Osteoblast (primary cell): ENCODE measurements at regions not wholly inside any gene's neighbourhood (a gene's known extent, or its start where the extent isn't known, plus 50 kb on each side); places are given as distances from the start of the nearest gene placed in this dataset.

Source experiments
- DNase-seq: peaks from one replicate; pipeline ENCODE4 v3.0.0; 2011; ENCODE audit warnings: low spot score, mixed read lengths; ENCODE audit not compliant: insufficient read length; ENCODE audit errors: missing footprints
- H2AFZ ChIP-seq: 2 replicates; pipeline ENCODE4 v1.6.0; 2011; ENCODE audit warnings: mild to moderate bottlenecking, low read length
- H3K27ac ChIP-seq: 2 replicates; pipeline ENCODE4 v1.5.1; 2011; ENCODE audit warnings: mild to moderate bottlenecking, low read depth, low read length, moderate library complexity
- H3K27me3 ChIP-seq: 2 replicates; pipeline ENCODE4 v1.6.0; 2012; ENCODE audit warnings: mild to moderate bottlenecking, control low read depth, inconsistent platforms, low read length, moderate library complexity; ENCODE audit not compliant: insufficient read depth
- H3K36me3 ChIP-seq: 2 replicates; pipeline ENCODE4 v1.5.1; 2011; ENCODE audit warnings: mild to moderate bottlenecking, low read length, control low read depth, moderate library complexity; ENCODE audit not compliant: insufficient read depth
- H3K4me1 ChIP-seq: 2 replicates; pipeline ENCODE4 v1.5.1; 2011; ENCODE audit warnings: mild to moderate bottlenecking, low read length, control low read depth, moderate library complexity; ENCODE audit not compliant: insufficient read depth
- H3K4me2 ChIP-seq: 2 replicates; pipeline ENCODE4 v1.6.0; 2011; ENCODE audit warnings: mild to moderate bottlenecking, low read length; ENCODE audit not compliant: insufficient read depth
- H3K4me3 ChIP-seq: fragments of 200-600 bp; sonication (generic); 3 replicates; pipeline ENCODE4 v1.5.1; 2012; ENCODE audit warnings: mild to moderate bottlenecking, low read length, inconsistent platforms; ENCODE audit not compliant: insufficient read depth
- H3K79me2 ChIP-seq: 2 replicates; pipeline ENCODE4 v1.6.0; 2012; ENCODE audit warnings: mild to moderate bottlenecking, low read length, control low read depth, inconsistent platforms; ENCODE audit not compliant: insufficient read depth
- H3K9me3 ChIP-seq: 2 replicates; pipeline ENCODE4 v1.5.1; 2011; ENCODE audit warnings: low read depth, low read length, control low read depth
- H4K20me1 ChIP-seq: 2 replicates; pipeline ENCODE4 v1.6.0; 2012; ENCODE audit warnings: mild to moderate bottlenecking, low read length, control low read depth; ENCODE audit not compliant: insufficient read depth
- TF ChIP-seq, protein P1 (sequence below): IDR thresholded peaks from 2 replicates; pipeline ENCODE4 v1.5.1; 2011; ENCODE audit warnings: mild to moderate bottlenecking, low read depth, low read length, moderate library complexity; ENCODE audit errors: extremely low read depth

DNA sequence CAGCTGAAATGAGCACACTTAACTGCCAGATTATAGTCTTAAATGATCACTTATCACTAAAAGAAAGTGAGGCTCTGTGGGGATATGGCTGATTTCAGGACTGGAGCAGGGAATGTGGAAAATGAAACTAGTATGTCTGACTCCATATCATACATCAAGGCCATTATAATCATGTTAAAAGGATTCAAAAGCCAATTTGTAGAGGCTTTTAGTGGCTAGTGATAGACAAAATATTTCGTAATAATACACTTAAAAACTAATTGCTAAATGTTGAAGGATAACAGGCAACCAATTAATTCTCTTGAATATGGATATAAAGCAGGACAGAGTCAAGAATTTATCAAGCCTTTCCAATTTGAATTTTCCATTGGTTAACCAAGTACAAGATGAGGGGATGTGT is 358.1 kb upstream of the NDST3 start:
- H2AFZ ChIP-seq: no peak overlapping the region
- H3K27me3 ChIP-seq: no peaks in the 10 kb centered on the region
- H3K4me2 ChIP-seq: no peak overlapping the region

GRCh38 chr4:117678861-117679260 is 355.4 kb upstream of the NDST3 start:
- H3K4me3 ChIP-seq: no peak overlapping the region
- no peak overlapping the region for H2AFZ ChIP-seq
- no peak overlapping the region for H3K27ac ChIP-seq
- no peaks in the 10 kb centered on the region for H3K27me3 ChIP-seq
- no peak for DNase-seq
- no peaks in the 10 kb centered on the region for H3K4me1 ChIP-seq
- no peaks in the 10 kb centered on the region for H3K36me3 ChIP-seq
- no peaks in the 10 kb centered on the region for H3K9me3 ChIP-seq
- TF ChIP-seq, protein P1, sequence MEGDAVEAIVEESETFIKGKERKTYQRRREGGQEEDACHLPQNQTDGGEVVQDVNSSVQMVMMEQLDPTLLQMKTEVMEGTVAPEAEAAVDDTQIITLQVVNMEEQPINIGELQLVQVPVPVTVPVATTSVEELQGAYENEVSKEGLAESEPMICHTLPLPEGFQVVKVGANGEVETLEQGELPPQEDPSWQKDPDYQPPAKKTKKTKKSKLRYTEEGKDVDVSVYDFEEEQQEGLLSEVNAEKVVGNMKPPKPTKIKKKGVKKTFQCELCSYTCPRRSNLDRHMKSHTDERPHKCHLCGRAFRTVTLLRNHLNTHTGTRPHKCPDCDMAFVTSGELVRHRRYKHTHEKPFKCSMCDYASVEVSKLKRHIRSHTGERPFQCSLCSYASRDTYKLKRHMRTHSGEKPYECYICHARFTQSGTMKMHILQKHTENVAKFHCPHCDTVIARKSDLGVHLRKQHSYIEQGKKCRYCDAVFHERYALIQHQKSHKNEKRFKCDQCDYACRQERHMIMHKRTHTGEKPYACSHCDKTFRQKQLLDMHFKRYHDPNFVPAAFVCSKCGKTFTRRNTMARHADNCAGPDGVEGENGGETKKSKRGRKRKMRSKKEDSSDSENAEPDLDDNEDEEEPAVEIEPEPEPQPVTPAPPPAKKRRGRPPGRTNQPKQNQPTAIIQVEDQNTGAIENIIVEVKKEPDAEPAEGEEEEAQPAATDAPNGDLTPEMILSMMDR: no peak
- no peak overlapping the region for H3K4me2 ChIP-seq
- H4K20me1 ChIP-seq: no peaks in the 10 kb centered on the region
- H3K79me2 ChIP-seq: no peaks in the 10 kb centered on the region

More for the DNA sequence above, 358.1 kb upstream of the NDST3 start:
- Histone ChIP-seq H3K4me1 (no peaks in the 10 kb centered on the region), H3K9me3 (no peaks in the 10 kb centered on the region), H3K4me3 (no peak overlapping the region), H4K20me1 (no peaks in the 10 kb centered on the region), H3K79me2 (no peaks in the 10 kb centered on the region), H3K36me3 (no peaks in the 10 kb centered on the region), H3K27ac (no peak overlapping the region)
- DNase-seq: no peak
- TF ChIP-seq, protein P1: no peak

- H3K4me3 ChIP-seq: no peak overlapping the region
- no peaks in the 10 kb centered on the region for H3K4me1 ChIP-seq
- no peaks in the 10 kb centered on the region for H3K36me3 ChIP-seq
- no peak overlapping the region for H2AFZ ChIP-seq
- H3K79me2 ChIP-seq: no peaks in the 10 kb centered on the region
- no peaks in the 10 kb centered on the region for H4K20me1 ChIP-seq
- no peak overlapping the region for H3K27ac ChIP-seq
- H3K9me3 ChIP-seq: peaks cover 3% of the 10 kb centered on the region
- no peak for DNase-seq
- no peak overlapping the region for H3K4me2 ChIP-seq
- no peaks in the 10 kb centered on the region for H3K27me3 ChIP-seq
- TF ChIP-seq, protein P1: no peak
These were observed 342.5 kb upstream of the NDST3 start for GRCh38 chr4:117691572-117692351.

DNA sequence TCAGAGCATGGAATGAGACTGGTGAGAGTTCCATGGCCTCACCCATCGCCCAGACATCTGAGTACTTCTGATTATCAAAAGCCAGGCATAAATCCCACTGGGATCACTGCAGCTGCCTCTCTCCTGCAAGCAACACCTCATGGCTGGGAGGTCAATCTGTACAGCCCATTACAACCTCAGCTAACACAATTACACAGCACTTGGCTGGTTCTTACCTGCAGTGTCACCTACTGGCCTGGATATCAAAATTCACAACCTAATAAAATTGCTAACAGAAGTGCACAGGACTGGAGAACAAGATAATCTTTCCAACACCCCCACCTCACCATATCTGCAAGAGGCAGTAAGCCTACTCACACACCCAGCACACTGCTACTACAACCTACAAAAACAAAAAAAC is 341.7 kb upstream of the NDST3 start:
- DNase-seq: no peak
- no peak overlapping the region for H3K27ac ChIP-seq
- no peaks in the 10 kb centered on the region for H3K36me3 ChIP-seq
- H3K27me3 ChIP-seq: no peaks in the 10 kb centered on the region
- no peaks in the 10 kb centered on the region for H4K20me1 ChIP-seq
- H3K4me2 ChIP-seq: no peak overlapping the region
- no peaks in the 10 kb centered on the region for H3K4me1 ChIP-seq
- TF ChIP-seq, protein P1: no peak
- H3K9me3 ChIP-seq: peaks cover 3% of the 10 kb centered on the region
- H3K4me3 ChIP-seq: no peak overlapping the region
- H3K79me2 ChIP-seq: no peaks in the 10 kb centered on the region
- no peak overlapping the region for H2AFZ ChIP-seq
